Vagina (tissue), 2 donors: ENCODE measurements at regions not wholly inside any gene's neighbourhood (a gene's known extent, or its start where the extent isn't known, plus 50 kb on each side); places are given as distances from the start of the nearest gene placed in this dataset.
A peak's percentile ranks its signal among the peaks of the same experiment; 100 is the strongest.

ENCODE experiments used
- DNase-seq, 2 donors: peaks; one replicate each; pipeline ENCODE4 v3.0.0-alpha.2; 2017; ENCODE audit errors: extremely low spot score in 2 of 2
- H3K27ac ChIP-seq: fragments of 200-600 bp; sonication (generic); one replicate; pipeline ENCODE4 v1.5.1; 2019
- H3K27me3 ChIP-seq: fragments of 200-600 bp; sonication (generic); one replicate; pipeline ENCODE4 v1.5.1; 2019
- H3K36me3 ChIP-seq, 2 donors: fragments of 200-600 bp; sonication (generic); one replicate each; pipeline ENCODE4 v1.5.1; 2017 to 2019
- H3K4me1 ChIP-seq: fragments of 200-600 bp; sonication (generic); one replicate; pipeline ENCODE4 v1.5.1; 2019
- H3K4me3 ChIP-seq, 2 donors: fragments of 200-600 bp; sonication (generic); 1 replicate in 1 of 2; 2 replicates in 1 of 2; pipeline ENCODE4 v1.5.1; 2016 to 2019
- H3K9me3 ChIP-seq: fragments of 200-600 bp; sonication (generic); one replicate; pipeline ENCODE4 v1.5.1; 2019
- CTCF ChIP-seq, 3 experiments: fragments of 450-650 bp in 2 of 3; fragments of 200-600 bp in 1 of 3; sonication (generic) in 1 of 3; IDR thresholded peaks; one replicate each; pipeline ENCODE4 v1.5.1; 2017 to 2019; ENCODE audit warnings: antibody characterized with exemption in 3 of 3, mild to moderate bottlenecking in 2 of 3, moderate library complexity in 2 of 3
- POLR2A ChIP-seq, 2 donors: fragments of 450-650 bp; IDR thresholded peaks; one replicate each; pipeline ENCODE4 v1.6.1; 2017; ENCODE audit warnings: antibody characterized with exemption in 2 of 2, mild to moderate bottlenecking in 2 of 2, moderate library complexity in 2 of 2
- POLR2AphosphoS5 ChIP-seq, 2 donors: sonication (generic); formaldehyde crosslinking; IDR thresholded peaks; one replicate each; pipeline ENCODE4 v1.9.0; 2017; ENCODE audit warnings: antibody characterized with exemption in 2 of 2, mild to moderate bottlenecking in 2 of 2, low read depth in 1 of 2; ENCODE audit not compliant: insufficient read depth in 1 of 2
- intact Hi-C: fragments of 100-400 bp; cut with DNase I; formaldehyde crosslinking; loops from one replicate; pipeline ENCODE4 v1.15.1; 2023

- no peak for TF ChIP-seq POLR2AphosphoS5 (IDR thresholded peaks at IDR 0.05; ENCODE audit: insufficient read depth in 1 of 2, low read depth in 1 of 2)
- no peak for TF ChIP-seq POLR2A (IDR thresholded peaks at IDR 0.05)
- peak in 1 of 3 experiments; percentile 41 for TF ChIP-seq CTCF (IDR thresholded peaks at IDR 0.05)
- no peak overlapping the region for H3K27ac ChIP-seq
- no peak for DNase-seq
- intact Hi-C loops: loop anchor here (10.0 kb wide), 1 partner anchor 270 kb away; no protein-coding TSS in a partner anchor
- H3K4me1 ChIP-seq: no peaks in the 10 kb centered on the region
- H3K36me3 ChIP-seq: no peaks in the 10 kb centered on the region
- no peak overlapping the region for H3K4me3 ChIP-seq
- no peaks in the 10 kb centered on the region for H3K27me3 ChIP-seq
- H3K9me3 ChIP-seq: no peaks in the 10 kb centered on the region
These were observed 86.3 kb upstream of the RPS23 start for GRCh38 chr5:82364497-82364896.

- Histone ChIP-seq H3K27me3 (no peaks in the 10 kb centered on the region), H3K4me3 (no peak overlapping the region), H3K9me3 (no peaks in the 10 kb centered on the region), H3K27ac (no peak overlapping the region), H3K36me3 (no peaks in the 10 kb centered on the region), H3K4me1 (no peaks in the 10 kb centered on the region)
- intact Hi-C loops: loop anchor here (10.0 kb wide), 1 partner anchor 271 kb away; no protein-coding TSS in a partner anchor
- no peak for DNase-seq
- TF ChIP-seq POLR2A (IDR thresholded peaks at IDR 0.05): no peak
- no peak for TF ChIP-seq POLR2AphosphoS5 (IDR thresholded peaks at IDR 0.05; ENCODE audit: insufficient read depth in 1 of 2, low read depth in 1 of 2)
- TF ChIP-seq CTCF (IDR thresholded peaks at IDR 0.05): no peak
These were observed 85.4 kb upstream of the RPS23 start for GRCh38 chr5:82363524-82363923.

- Histone ChIP-seq H3K27ac (no peak overlapping the region), H3K4me3 (no peak overlapping the region), H3K36me3 (no peaks in the 10 kb centered on the region), H3K27me3 (no peaks in the 10 kb centered on the region), H3K4me1 (peaks cover 7% of the 10 kb centered on the region), H3K9me3 (no peaks in the 10 kb centered on the region)
- no peak for DNase-seq
- TF ChIP-seq POLR2A (IDR thresholded peaks at IDR 0.05) (no peak), CTCF (IDR thresholded peaks at IDR 0.05) (no peak), POLR2AphosphoS5 (IDR thresholded peaks at IDR 0.05; ENCODE audit: insufficient read depth in 1 of 2, low read depth in 1 of 2) (no peak)
- intact Hi-C loops: loop anchor here (10.0 kb wide), 1 partner anchor 272 kb away; no protein-coding TSS in a partner anchor
These were observed 84.5 kb upstream of the RPS23 start for GRCh38 chr5:82362636-82363035.

- H3K4me1 ChIP-seq: peaks cover 16% of the 10 kb centered on the region
- no peaks in the 10 kb centered on the region for H3K27me3 ChIP-seq
- TF ChIP-seq CTCF (IDR thresholded peaks at IDR 0.05) (no peak), POLR2A (IDR thresholded peaks at IDR 0.05) (no peak), POLR2AphosphoS5 (IDR thresholded peaks at IDR 0.05; ENCODE audit: insufficient read depth in 1 of 2, low read depth in 1 of 2) (no peak)
- intact Hi-C loops: loop anchor here (10.0 kb wide), 1 partner anchor 275 kb away; no protein-coding TSS in a partner anchor
- H3K4me3 ChIP-seq: no peak overlapping the region
- no peaks in the 10 kb centered on the region for H3K9me3 ChIP-seq
- no peaks in the 10 kb centered on the region for H3K36me3 ChIP-seq
- DNase-seq: no peak
- H3K27ac ChIP-seq: no peak overlapping the region
These were observed 81.9 kb upstream of the RPS23 start for GRCh38 chr5:82360022-82360421.

- H3K4me3 ChIP-seq: no peak overlapping the region
- intact Hi-C loops: loop anchor here (10.0 kb wide), 1 partner anchor 1116 kb away; the partner anchor contains the start of gene VCAN
- no peak overlapping the region for H3K27ac ChIP-seq
- H3K27me3 ChIP-seq: no peaks in the 10 kb centered on the region
- no peak for DNase-seq
- H3K9me3 ChIP-seq: no peaks in the 10 kb centered on the region
- peaks cover 16% of the 10 kb centered on the region for H3K4me1 ChIP-seq
- no peaks in the 10 kb centered on the region for H3K36me3 ChIP-seq
- TF ChIP-seq POLR2A (IDR thresholded peaks at IDR 0.05): no peak
These were observed 81.1 kb upstream of the RPS23 start for GRCh38 chr5:82359272-82359671.
